ENCODE measurements at regions not wholly inside any gene's neighbourhood (a gene's known extent, or its start where the extent isn't known, plus 50 kb on each side); places are given as distances from the start of the nearest gene placed in this dataset.
"Not testable (repeated sequence)": the region's sequence is repeated elsewhere in the genome, so short reads cannot be mapped to it uniquely, and the experiment has no call there.

- ATAC-seq (ENCODE audit: insufficient read depth, low FRiP score) = peak; percentile 82
- H3K27ac ChIP-seq (ENCODE audit: low read depth in 1 of 2, low read length in 1 of 2) = peak overlapping the region in 1 of 2 donors; percentile 72
- H3K9me3 ChIP-seq (ENCODE audit: control insufficient read depth in 4 of 4, insufficient read depth in 3 of 4, low read length in 3 of 4) = no peaks in the 10 kb centered on the region
- DNase-seq = no peak
- no peaks in the 10 kb centered on the region for H3K36me3 ChIP-seq (ENCODE audit: control insufficient read depth in 4 of 4, insufficient read depth in 4 of 4, low read length in 4 of 4)
- no peak for TF ChIP-seq CTCF (IDR thresholded peaks at IDR 0.05; ENCODE audit: control extremely low read depth, extremely low read depth)
- no peak overlapping the region for H3K9ac ChIP-seq (ENCODE audit: insufficient read depth in 1 of 2, low read length in 2 of 2)
- H3K4me3 ChIP-seq = no peak overlapping the region
- no peaks in the 10 kb centered on the region for H3K27me3 ChIP-seq (ENCODE audit: control insufficient read depth in 3 of 3, insufficient read depth in 3 of 3, low read length in 2 of 3)
- WGBS, 2 donors = 20 to 34% methylated on average over 3 of the region's 3 CpGs
- peaks cover 0 to 3% (median 0%) of the 10 kb centered on the region in 5 donors for H3K4me1 ChIP-seq (ENCODE audit: control insufficient read depth in 5 of 5, insufficient read depth in 5 of 5, low read length in 5 of 5)
Observed at GRCh38 chr12:91877022-91877421, 268.6 kb downstream of the BTG1 start.

- not testable (repeated sequence) for H3K4me1 ChIP-seq (ENCODE audit: control insufficient read depth in 5 of 5, insufficient read depth in 5 of 5, low read length in 5 of 5); ATAC-seq (ENCODE audit: insufficient read depth, low FRiP score); H3K4me3 ChIP-seq; DNase-seq; H3K9me3 ChIP-seq (ENCODE audit: control insufficient read depth in 4 of 4, insufficient read depth in 3 of 4, low read length in 3 of 4); H3K36me3 ChIP-seq (ENCODE audit: control insufficient read depth in 4 of 4, insufficient read depth in 4 of 4, low read length in 4 of 4); H3K9ac ChIP-seq (ENCODE audit: insufficient read depth in 1 of 2, low read length in 2 of 2); H3K27me3 ChIP-seq (ENCODE audit: control insufficient read depth in 3 of 3, insufficient read depth in 3 of 3, low read length in 2 of 3); H3K27ac ChIP-seq (ENCODE audit: low read depth in 1 of 2, low read length in 1 of 2)
- 93 to 94% methylated on average over 3 of the region's 3 CpGs for WGBS, 2 donors
Observed at GRCh38 chr12:91875671-91876070, 270.0 kb downstream of the BTG1 start.

- Histone ChIP-seq H3K9ac (ENCODE audit: insufficient read depth in 1 of 2, low read length in 2 of 2) (no peak overlapping the region), H3K27me3 (ENCODE audit: control insufficient read depth in 3 of 3, insufficient read depth in 3 of 3, low read length in 2 of 3) (no peaks in the 10 kb centered on the region), H3K4me3 (no peak overlapping the region), H3K36me3 (ENCODE audit: control insufficient read depth in 4 of 4, insufficient read depth in 4 of 4, low read length in 4 of 4) (no peaks in the 10 kb centered on the region), H3K4me1 (ENCODE audit: control insufficient read depth in 5 of 5, insufficient read depth in 5 of 5, low read length in 5 of 5) (peaks cover 0 to 4% (median 0%) of the 10 kb centered on the region in 5 donors), H3K9me3 (ENCODE audit: control insufficient read depth in 4 of 4, insufficient read depth in 3 of 4, low read length in 3 of 4) (no peaks in the 10 kb centered on the region), H3K27ac (ENCODE audit: low read depth in 1 of 2, low read length in 1 of 2) (no peak overlapping the region)
- TF ChIP-seq CTCF (IDR thresholded peaks at IDR 0.05; ENCODE audit: control extremely low read depth, extremely low read depth) = no peak
- ATAC-seq (ENCODE audit: insufficient read depth, low FRiP score) (no peak), DNase-seq (no peak)
- 91 to 95% methylated on average over 2 of the region's 2 CpGs for WGBS, 2 donors
Observed at GRCh38 chr12:91874086-91874865, 271.4 kb downstream of the BTG1 start.

- peaks cover 0 to 1% (median 0%) of the 10 kb centered on the region in 5 donors for H3K4me1 ChIP-seq (ENCODE audit: control insufficient read depth in 5 of 5, insufficient read depth in 5 of 5, low read length in 5 of 5)
- no peaks in the 10 kb centered on the region for H3K36me3 ChIP-seq (ENCODE audit: control insufficient read depth in 4 of 4, insufficient read depth in 4 of 4, low read length in 4 of 4)
- DNase-seq = no peak
- H3K4me3 ChIP-seq = no peak overlapping the region
- 26 to 37% methylated on average over 1 of the region's 1 CpG for WGBS, 2 donors
- H3K9ac ChIP-seq (ENCODE audit: insufficient read depth in 1 of 2, low read length in 2 of 2) = no peak overlapping the region
- peak; percentile 44 for ATAC-seq (ENCODE audit: insufficient read depth, low FRiP score)
- H3K27me3 ChIP-seq (ENCODE audit: control insufficient read depth in 3 of 3, insufficient read depth in 3 of 3, low read length in 2 of 3) = no peaks in the 10 kb centered on the region
- TF ChIP-seq CTCF (IDR thresholded peaks at IDR 0.05; ENCODE audit: control extremely low read depth, extremely low read depth) = no peak
- no peaks in the 10 kb centered on the region for H3K9me3 ChIP-seq (ENCODE audit: control insufficient read depth in 4 of 4, insufficient read depth in 3 of 4, low read length in 3 of 4)
- no peak overlapping the region for H3K27ac ChIP-seq (ENCODE audit: low read depth in 1 of 2, low read length in 1 of 2)
Observed at GRCh38 chr12:91871751-91872150, 273.9 kb downstream of the BTG1 start.
